ENCODE measurements at regions not wholly inside any gene's neighbourhood (a gene's known extent, or its start where the extent isn't known, plus 50 kb on each side); places are given as distances from the start of the nearest gene placed in this dataset.

GRCh38 chr3:159887911-159888310 lies 100.7 kb upstream of the IL12A start:
- TF ChIP-seq, protein P1, sequence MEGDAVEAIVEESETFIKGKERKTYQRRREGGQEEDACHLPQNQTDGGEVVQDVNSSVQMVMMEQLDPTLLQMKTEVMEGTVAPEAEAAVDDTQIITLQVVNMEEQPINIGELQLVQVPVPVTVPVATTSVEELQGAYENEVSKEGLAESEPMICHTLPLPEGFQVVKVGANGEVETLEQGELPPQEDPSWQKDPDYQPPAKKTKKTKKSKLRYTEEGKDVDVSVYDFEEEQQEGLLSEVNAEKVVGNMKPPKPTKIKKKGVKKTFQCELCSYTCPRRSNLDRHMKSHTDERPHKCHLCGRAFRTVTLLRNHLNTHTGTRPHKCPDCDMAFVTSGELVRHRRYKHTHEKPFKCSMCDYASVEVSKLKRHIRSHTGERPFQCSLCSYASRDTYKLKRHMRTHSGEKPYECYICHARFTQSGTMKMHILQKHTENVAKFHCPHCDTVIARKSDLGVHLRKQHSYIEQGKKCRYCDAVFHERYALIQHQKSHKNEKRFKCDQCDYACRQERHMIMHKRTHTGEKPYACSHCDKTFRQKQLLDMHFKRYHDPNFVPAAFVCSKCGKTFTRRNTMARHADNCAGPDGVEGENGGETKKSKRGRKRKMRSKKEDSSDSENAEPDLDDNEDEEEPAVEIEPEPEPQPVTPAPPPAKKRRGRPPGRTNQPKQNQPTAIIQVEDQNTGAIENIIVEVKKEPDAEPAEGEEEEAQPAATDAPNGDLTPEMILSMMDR (IDR thresholded peaks at IDR 0.05): no peak
- no peak for TF ChIP-seq POLR2AphosphoS5 (IDR thresholded peaks at IDR 0.05)
